ENCODE measurements at regions not wholly inside any gene's neighbourhood (a gene's known extent, or its start where the extent isn't known, plus 50 kb on each side); places are given as distances from the start of the nearest gene placed in this dataset.

GRCh38 chr16:8271344-8271743 lies 319.0 kb downstream of the TMEM114 start:
- TF ChIP-seq NFIC (IDR thresholded peaks at IDR 0.05) (no peak), REST (IDR thresholded peaks at IDR 0.05; ENCODE audit: low read depth) (no peak), YY1 (IDR thresholded peaks at IDR 0.05; ENCODE audit: low read depth) (no peak), FOXM1 (IDR thresholded peaks at IDR 0.05; ENCODE audit: borderline replicate concordance, low read depth) (no peak), TAF1 (IDR thresholded peaks at IDR 0.05; ENCODE audit: low read depth) (no peak), EGR1 (IDR thresholded peaks at IDR 0.05) (no peak), EP300 (IDR thresholded peaks at IDR 0.05; ENCODE audit: borderline replicate concordance) (no peak), ZBTB7A (IDR thresholded peaks at IDR 0.05; ENCODE audit: low read depth) (no peak), CEBPB (IDR thresholded peaks at IDR 0.05) (no peak), CREB1 (IDR thresholded peaks at IDR 0.05; ENCODE audit: low read depth) (no peak), MAX (IDR thresholded peaks at IDR 0.05) (no peak), TCF12 (IDR thresholded peaks at IDR 0.05; ENCODE audit: low read depth) (no peak), RAD21 (IDR thresholded peaks at IDR 0.05; ENCODE audit: low read depth) (no peak), TEAD4 (IDR thresholded peaks at IDR 0.05) (no peak)
- TF ChIP-seq, protein P1, sequence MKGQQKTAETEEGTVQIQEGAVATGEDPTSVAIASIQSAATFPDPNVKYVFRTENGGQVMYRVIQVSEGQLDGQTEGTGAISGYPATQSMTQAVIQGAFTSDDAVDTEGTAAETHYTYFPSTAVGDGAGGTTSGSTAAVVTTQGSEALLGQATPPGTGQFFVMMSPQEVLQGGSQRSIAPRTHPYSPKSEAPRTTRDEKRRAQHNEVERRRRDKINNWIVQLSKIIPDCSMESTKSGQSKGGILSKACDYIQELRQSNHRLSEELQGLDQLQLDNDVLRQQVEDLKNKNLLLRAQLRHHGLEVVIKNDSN (IDR thresholded peaks at IDR 0.05), result no peak

DNA sequence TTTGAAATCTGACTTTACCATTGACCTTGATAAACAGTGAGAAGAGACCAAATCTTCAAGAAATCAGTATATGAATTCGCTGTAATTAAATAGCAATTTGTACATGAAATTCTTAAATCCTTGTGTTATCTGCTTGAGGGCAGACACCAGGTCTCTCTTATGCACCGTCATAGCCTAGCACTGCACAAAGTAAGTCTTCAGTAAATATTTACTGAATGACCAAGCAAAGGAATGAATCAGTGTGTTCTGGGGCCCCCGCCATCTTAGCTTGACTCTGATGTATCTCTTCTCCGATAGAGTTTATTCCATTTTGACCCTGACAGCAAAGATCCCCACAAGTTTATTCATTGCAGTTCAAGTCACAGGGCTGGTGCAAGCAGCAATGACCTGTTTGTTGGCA lies 328.0 kb downstream of the TMEM114 start:
- no peak for TF ChIP-seq RAD21 (IDR thresholded peaks at IDR 0.05; ENCODE audit: low read depth)
- TF ChIP-seq EP300 (IDR thresholded peaks at IDR 0.05; ENCODE audit: borderline replicate concordance), result no peak
- no peak for TF ChIP-seq REST (IDR thresholded peaks at IDR 0.05; ENCODE audit: low read depth)
- TF ChIP-seq TAF1 (IDR thresholded peaks at IDR 0.05; ENCODE audit: low read depth), result no peak
- TF ChIP-seq TCF12 (IDR thresholded peaks at IDR 0.05; ENCODE audit: low read depth), result no peak
- TF ChIP-seq, protein P1 (IDR thresholded peaks at IDR 0.05), result no peak
- TF ChIP-seq FOXM1 (IDR thresholded peaks at IDR 0.05; ENCODE audit: borderline replicate concordance, low read depth), result no peak
- no peak for TF ChIP-seq MAX (IDR thresholded peaks at IDR 0.05)
- TF ChIP-seq EGR1 (IDR thresholded peaks at IDR 0.05), result no peak
- no peak for TF ChIP-seq CEBPB (IDR thresholded peaks at IDR 0.05)
- no peak for TF ChIP-seq NFIC (IDR thresholded peaks at IDR 0.05)
- no peak for TF ChIP-seq CREB1 (IDR thresholded peaks at IDR 0.05; ENCODE audit: low read depth)
- TF ChIP-seq YY1 (IDR thresholded peaks at IDR 0.05; ENCODE audit: low read depth), result no peak

DNA sequence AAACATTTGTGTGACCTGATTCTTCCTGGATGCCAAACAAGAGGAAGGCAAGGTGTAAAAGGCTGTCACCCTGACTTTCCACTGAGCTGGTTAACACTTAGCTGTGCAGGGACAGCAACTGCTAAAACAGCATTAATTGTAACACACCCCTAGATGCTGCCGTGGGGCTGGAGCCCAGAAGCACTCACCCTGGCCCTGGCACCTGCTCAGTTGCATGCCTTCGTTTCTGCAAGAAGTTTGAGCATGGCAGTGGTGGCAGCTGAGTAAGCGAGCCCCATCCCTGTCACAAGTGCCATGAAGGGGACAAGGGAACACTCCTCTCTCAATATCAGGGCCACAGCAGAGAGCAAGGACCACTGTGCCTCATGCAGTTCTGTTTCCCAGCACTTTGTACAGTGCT lies 330.2 kb downstream of the TMEM114 start:
- TF ChIP-seq ZBTB7A (IDR thresholded peaks at IDR 0.05; ENCODE audit: low read depth) (no peak), TEAD4 (IDR thresholded peaks at IDR 0.05) (no peak), FOXM1 (IDR thresholded peaks at IDR 0.05; ENCODE audit: borderline replicate concordance, low read depth) (no peak), EP300 (IDR thresholded peaks at IDR 0.05; ENCODE audit: borderline replicate concordance) (no peak)
- TF ChIP-seq, protein P1 (IDR thresholded peaks at IDR 0.05), result no peak

GRCh38 chr16:8258523-8258922 lies 331.8 kb downstream of the TMEM114 start:
- no peak for TF ChIP-seq TCF12 (IDR thresholded peaks at IDR 0.05; ENCODE audit: low read depth)
- no peak for TF ChIP-seq REST (IDR thresholded peaks at IDR 0.05; ENCODE audit: low read depth)
- TF ChIP-seq, protein P1 (IDR thresholded peaks at IDR 0.05), result no peak
- no peak for TF ChIP-seq FOXM1 (IDR thresholded peaks at IDR 0.05; ENCODE audit: borderline replicate concordance, low read depth)
- no peak for TF ChIP-seq ZBTB7A (IDR thresholded peaks at IDR 0.05; ENCODE audit: low read depth)

All from Ishikawa (cell line).